ENCODE measurements at regions not wholly inside any gene's neighbourhood (a gene's known extent, or its start where the extent isn't known, plus 50 kb on each side); places are given as distances from the start of the nearest gene placed in this dataset.
A peak's percentile ranks its signal among the peaks of the same experiment; 100 is the strongest.

DNA sequence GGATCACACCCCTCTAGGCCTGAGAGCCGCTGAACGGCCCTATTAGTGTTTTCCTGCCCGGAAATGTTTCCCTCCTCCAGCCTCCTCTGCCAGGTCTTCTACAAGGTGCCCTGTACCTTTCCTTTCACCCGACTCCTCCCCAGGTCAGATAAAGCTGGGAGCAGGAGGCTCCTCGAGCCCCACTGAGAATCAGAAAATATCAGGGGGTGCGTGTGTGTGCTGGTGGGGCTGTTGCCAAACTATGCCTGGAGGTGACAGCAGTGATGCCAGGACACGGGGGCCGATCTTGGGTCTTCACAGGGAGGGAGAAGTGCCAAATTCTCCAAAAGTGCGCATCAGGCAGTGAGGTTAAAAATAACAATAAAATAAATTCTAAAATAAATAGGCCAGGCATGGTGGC is 222.8 kb upstream of the RREB1 start:
- H3K9me3 ChIP-seq, result no peaks in the 10 kb centered on the region
- intact Hi-C loops (cut with DNase I), result no loop called here
- no peaks in the 10 kb centered on the region for H3K27me3 ChIP-seq
- no peak for DNase-seq
- H3K36me3 ChIP-seq, result no peaks in the 10 kb centered on the region
- H3K4me3 ChIP-seq, result no peak overlapping the region
- H3K27ac ChIP-seq, result peak overlapping the region; percentile 80 to 87 (median 82)
- peaks cover 19 to 63% (median 42%) of the 10 kb centered on the region in 3 donors for H3K4me1 ChIP-seq
- WGBS, 2 donors, result 45 to 70% methylated on average over 5 to 8 of the region's 9 CpGs
- TF ChIP-seq POLR2A (IDR thresholded peaks at IDR 0.05), result no peak
- TF ChIP-seq, protein P1, sequence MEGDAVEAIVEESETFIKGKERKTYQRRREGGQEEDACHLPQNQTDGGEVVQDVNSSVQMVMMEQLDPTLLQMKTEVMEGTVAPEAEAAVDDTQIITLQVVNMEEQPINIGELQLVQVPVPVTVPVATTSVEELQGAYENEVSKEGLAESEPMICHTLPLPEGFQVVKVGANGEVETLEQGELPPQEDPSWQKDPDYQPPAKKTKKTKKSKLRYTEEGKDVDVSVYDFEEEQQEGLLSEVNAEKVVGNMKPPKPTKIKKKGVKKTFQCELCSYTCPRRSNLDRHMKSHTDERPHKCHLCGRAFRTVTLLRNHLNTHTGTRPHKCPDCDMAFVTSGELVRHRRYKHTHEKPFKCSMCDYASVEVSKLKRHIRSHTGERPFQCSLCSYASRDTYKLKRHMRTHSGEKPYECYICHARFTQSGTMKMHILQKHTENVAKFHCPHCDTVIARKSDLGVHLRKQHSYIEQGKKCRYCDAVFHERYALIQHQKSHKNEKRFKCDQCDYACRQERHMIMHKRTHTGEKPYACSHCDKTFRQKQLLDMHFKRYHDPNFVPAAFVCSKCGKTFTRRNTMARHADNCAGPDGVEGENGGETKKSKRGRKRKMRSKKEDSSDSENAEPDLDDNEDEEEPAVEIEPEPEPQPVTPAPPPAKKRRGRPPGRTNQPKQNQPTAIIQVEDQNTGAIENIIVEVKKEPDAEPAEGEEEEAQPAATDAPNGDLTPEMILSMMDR (IDR thresholded peaks at IDR 0.05), result no peak

DNA sequence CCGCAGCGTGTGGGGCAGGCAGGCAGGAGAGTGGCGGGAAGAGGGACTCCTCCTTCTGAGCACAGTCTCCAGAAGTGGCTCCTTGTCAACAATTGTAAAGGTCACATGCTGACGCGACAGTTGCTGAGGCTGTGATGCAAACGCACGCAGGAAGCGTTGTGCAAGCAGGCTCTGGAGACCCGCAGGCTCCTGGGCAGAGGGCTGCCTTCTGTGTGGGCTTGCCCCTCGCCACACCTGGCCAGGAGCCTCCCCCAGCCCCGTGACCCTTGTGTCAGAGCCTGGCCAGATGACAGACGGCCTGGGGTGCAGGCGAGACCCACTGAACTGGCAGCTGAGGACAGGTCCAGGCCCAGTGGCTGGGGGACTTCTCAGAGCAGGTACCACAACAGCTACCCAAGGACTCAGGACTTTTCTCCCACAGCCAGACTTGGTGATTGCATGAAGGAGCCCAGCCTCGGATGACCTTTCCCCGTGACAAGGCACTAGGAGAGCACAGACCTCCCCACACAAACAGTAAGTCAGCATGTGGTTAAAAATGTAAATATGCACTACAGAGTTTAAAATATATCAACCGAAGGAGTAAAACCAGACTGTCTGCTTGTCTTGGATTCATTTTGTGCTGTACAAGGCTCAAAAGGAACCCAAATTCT is 222.1 kb upstream of the RREB1 start:
- TF ChIP-seq, protein P1 (IDR thresholded peaks at IDR 0.05), result no peak
- peak in 1 of 4 donors; percentile 26 for TF ChIP-seq POLR2A (IDR thresholded peaks at IDR 0.05)
- H3K27me3 ChIP-seq, result no peaks in the 10 kb centered on the region
- no peak for DNase-seq
- peaks cover 19 to 68% (median 48%) of the 10 kb centered on the region in 3 donors for H3K4me1 ChIP-seq
- H3K36me3 ChIP-seq, result no peaks in the 10 kb centered on the region
- H3K27ac ChIP-seq, result peak overlapping the region; percentile 80 to 87 (median 83)
- no peak overlapping the region for H3K4me3 ChIP-seq
- WGBS, 2 donors, result 41 to 45% methylated on average over 13 to 14 of the region's 16 CpGs
- no peaks in the 10 kb centered on the region for H3K9me3 ChIP-seq
- intact Hi-C loops (cut with DNase I), result no loop called here

DNA sequence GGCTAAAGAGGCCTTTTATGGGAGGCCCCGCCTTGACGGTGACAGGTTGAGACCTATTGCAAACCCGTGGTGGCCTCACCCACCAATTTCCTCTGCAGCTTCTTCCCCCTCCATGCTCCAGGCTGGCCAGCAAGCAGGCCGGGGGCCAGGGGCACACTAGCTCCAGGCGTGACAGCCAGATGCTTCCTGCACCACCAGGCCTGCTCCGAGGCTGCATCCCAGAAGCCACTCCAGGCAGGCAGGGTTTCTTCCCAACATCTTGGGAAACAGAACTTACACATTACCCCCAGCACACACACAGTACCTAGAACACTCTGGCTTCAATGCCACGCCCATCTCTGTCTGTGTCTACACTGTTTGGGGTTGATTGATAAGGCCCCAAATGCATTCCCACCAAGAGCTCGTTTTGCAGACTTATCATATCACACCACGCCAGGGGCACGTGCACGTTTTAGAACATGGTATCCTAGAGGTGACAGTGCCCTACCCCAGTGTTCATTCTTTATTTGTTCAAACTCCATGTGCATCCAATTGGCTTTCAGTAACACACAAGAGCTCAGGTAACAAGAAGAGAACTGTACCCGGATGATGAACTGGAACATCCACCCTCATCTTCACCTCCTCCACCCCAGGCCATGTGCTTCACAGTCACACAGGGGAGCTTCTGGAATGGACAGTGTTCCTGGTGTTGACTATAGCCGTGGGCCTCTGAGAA is 221.4 kb upstream of the RREB1 start:
- Histone ChIP-seq H3K27ac (peak overlapping the region; percentile 80 to 87 (median 83)), H3K4me1 (peaks cover 19 to 68% (median 53%) of the 10 kb centered on the region in 3 donors), H3K27me3 (no peaks in the 10 kb centered on the region), H3K36me3 (no peaks in the 10 kb centered on the region), H3K9me3 (no peaks in the 10 kb centered on the region), H3K4me3 (no peak overlapping the region)
- WGBS, 2 donors, result 61 to 81% methylated on average over 7 to 9 of the region's 13 CpGs
- no peak for DNase-seq
- TF ChIP-seq, protein P1 (IDR thresholded peaks at IDR 0.05), result no peak
- no peak for TF ChIP-seq POLR2A (IDR thresholded peaks at IDR 0.05)
- intact Hi-C loops (cut with DNase I), result no loop called here

DNA sequence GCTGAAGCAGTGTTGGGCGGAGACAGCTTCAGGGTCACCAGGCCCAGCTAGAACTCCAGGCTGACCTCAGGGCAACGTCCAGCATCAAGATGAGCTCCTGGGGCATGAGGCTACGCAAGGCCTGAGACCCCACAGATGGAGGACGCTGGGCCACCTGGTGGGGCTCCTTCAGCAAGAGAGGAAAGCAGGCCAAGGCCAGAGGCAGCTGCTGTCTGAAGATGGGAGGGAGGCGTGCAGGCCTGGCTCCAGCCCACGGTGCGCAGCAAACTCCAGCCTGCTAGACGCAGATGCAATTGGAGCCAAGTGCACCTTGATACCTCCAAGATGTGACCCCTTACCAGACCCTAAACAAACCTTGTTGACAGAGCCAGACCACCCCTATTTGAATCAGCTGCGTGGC is 220.9 kb upstream of the RREB1 start:
- 90 to 100% methylated on average over 1 to 6 of the region's 9 CpGs for WGBS, 2 donors
- no peak for TF ChIP-seq POLR2A (IDR thresholded peaks at IDR 0.05)
- TF ChIP-seq, protein P1 (IDR thresholded peaks at IDR 0.05), result no peak
- peak overlapping the region in 1 of 4 donors; percentile 87 for H3K27ac ChIP-seq

DNA sequence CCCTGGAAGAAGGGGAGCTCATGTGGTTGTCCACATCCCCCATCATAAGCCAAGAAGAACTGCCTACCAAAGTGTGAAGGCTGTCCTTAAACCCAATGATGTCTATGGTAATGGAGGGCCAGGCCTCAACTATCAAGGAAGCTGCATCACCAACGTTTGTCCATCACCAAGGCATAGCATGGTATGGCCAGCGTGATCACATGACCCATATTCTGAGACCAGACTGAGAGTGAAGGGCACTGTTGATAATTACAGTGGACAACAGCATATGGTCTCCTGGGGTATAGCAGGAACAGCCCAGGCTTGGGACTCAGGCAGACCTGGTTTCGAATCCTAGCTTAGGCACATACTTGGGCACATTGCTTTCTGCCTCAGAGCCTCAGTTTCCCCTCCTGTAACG is 218.2 kb upstream of the RREB1 start:
- Histone ChIP-seq H3K27me3 (no peaks in the 10 kb centered on the region), H3K36me3 (no peaks in the 10 kb centered on the region), H3K9me3 (no peaks in the 10 kb centered on the region), H3K27ac (peak overlapping the region in 2 of 4 donors; percentile 83 to 85), H3K4me1 (peaks cover 17 to 68% (median 34%) of the 10 kb centered on the region in 3 donors), H3K4me3 (no peak overlapping the region)
- DNase-seq, result no peak
- 75 to 87% methylated on average over 2 to 4 of the region's 4 CpGs for WGBS, 2 donors
- intact Hi-C loops (cut with DNase I), result no loop called here
- TF ChIP-seq, protein P1 (IDR thresholded peaks at IDR 0.05), result no peak
- TF ChIP-seq POLR2A (IDR thresholded peaks at IDR 0.05), result no peak

More for the DNA sequence above, 220.9 kb upstream of the RREB1 start:
- Histone ChIP-seq H3K4me1 (peaks cover 19 to 70% (median 56%) of the 10 kb centered on the region in 3 donors), H3K36me3 (no peaks in the 10 kb centered on the region), H3K9me3 (no peaks in the 10 kb centered on the region), H3K27me3 (no peaks in the 10 kb centered on the region), H3K4me3 (no peak overlapping the region)
- intact Hi-C loops (cut with DNase I), result no loop called here
- no peak for DNase-seq

Measured in esophagus squamous epithelium (tissue), 5 donors.